ENCODE measurements at regions not wholly inside any gene's neighbourhood (a gene's known extent, or its start where the extent isn't known, plus 50 kb on each side); places are given as distances from the start of the nearest gene placed in this dataset.

GRCh38 chrX:35090801-35091200 is 148.2 kb downstream of the FAM47B start:
- Histone ChIP-seq H3K27ac (replicated peaks in 1 of 4) (no peak overlapping the region), H3K36me3 (no peaks in the 10 kb centered on the region), H3K4me1 (no peaks in the 10 kb centered on the region), H3K4me3 (no peak overlapping the region), H3K9me3 (no peaks in the 10 kb centered on the region), H3K27me3 (no peaks in the 10 kb centered on the region)
- TF ChIP-seq POLR2AphosphoS5 (IDR thresholded peaks at IDR 0.05) (no peak), POLR2A (IDR thresholded peaks at IDR 0.05; ENCODE audit: low read depth) (no peak), EP300 (IDR thresholded peaks at IDR 0.05) (no peak)
- TF ChIP-seq, protein P1, sequence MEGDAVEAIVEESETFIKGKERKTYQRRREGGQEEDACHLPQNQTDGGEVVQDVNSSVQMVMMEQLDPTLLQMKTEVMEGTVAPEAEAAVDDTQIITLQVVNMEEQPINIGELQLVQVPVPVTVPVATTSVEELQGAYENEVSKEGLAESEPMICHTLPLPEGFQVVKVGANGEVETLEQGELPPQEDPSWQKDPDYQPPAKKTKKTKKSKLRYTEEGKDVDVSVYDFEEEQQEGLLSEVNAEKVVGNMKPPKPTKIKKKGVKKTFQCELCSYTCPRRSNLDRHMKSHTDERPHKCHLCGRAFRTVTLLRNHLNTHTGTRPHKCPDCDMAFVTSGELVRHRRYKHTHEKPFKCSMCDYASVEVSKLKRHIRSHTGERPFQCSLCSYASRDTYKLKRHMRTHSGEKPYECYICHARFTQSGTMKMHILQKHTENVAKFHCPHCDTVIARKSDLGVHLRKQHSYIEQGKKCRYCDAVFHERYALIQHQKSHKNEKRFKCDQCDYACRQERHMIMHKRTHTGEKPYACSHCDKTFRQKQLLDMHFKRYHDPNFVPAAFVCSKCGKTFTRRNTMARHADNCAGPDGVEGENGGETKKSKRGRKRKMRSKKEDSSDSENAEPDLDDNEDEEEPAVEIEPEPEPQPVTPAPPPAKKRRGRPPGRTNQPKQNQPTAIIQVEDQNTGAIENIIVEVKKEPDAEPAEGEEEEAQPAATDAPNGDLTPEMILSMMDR (IDR thresholded peaks at IDR 0.05): no peak
- intact Hi-C loops (cut with DNase I): no loop called here
- DNase-seq (ENCODE audit: extremely low spot score): no peak

DNA sequence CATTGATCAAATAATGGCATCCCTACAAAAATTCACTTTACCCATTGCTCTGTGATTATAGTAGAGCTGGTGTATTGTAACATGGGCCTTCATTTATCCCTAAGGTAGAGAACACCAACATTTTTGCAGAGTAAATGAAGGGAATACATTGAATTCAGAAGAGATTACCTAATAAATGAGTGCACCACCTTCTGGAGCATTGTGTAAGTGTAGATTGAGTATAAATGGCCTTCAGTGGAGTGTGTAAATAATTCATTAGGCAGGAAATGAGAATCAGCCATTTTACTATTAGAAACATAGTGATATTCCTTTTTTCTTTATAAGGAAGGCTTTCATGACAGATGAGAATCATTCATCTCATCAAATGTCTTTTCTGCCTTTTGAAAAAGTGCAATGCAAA is 155.8 kb downstream of the FAM47B start:
- Histone ChIP-seq H3K9me3 (no peaks in the 10 kb centered on the region), H3K4me1 (no peaks in the 10 kb centered on the region), H3K4me3 (no peak overlapping the region), H3K27ac (replicated peaks in 1 of 4) (no peak overlapping the region), H3K27me3 (no peaks in the 10 kb centered on the region), H3K36me3 (no peaks in the 10 kb centered on the region)
- intact Hi-C loops (cut with DNase I): no loop called here
- DNase-seq (ENCODE audit: extremely low spot score): no peak
- TF ChIP-seq, protein P1 (IDR thresholded peaks at IDR 0.05): no peak
- TF ChIP-seq POLR2A (IDR thresholded peaks at IDR 0.05; ENCODE audit: low read depth) (no peak), EP300 (IDR thresholded peaks at IDR 0.05) (no peak), POLR2AphosphoS5 (IDR thresholded peaks at IDR 0.05) (no peak)

DNA sequence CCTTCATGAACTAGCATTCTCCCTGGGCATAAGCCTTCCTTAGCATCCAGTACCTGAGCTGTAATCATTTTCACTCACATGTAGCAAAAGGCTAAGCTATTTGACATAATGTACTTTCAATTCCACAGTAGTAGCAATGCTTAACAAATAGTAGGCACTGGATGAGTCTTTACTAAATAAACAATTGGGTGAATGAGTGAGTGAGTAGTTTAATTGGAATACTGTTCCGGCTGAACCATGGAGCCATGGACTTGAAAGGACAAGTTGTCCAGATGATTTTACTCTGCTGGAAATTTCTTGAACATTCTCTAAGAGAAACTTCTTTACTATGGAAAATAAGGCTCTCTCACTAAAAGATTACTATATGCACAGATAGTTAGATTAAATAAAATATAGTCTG is 159.3 kb downstream of the FAM47B start:
- no peaks in the 10 kb centered on the region for H3K36me3 ChIP-seq
- DNase-seq (ENCODE audit: extremely low spot score): no peak
- no peak overlapping the region for H3K27ac ChIP-seq (replicated peaks in 1 of 4)
- H3K4me3 ChIP-seq: no peak overlapping the region
- H3K27me3 ChIP-seq: no peaks in the 10 kb centered on the region
- H3K9me3 ChIP-seq: no peaks in the 10 kb centered on the region
- WGBS: 82% methylated on average over 1 of the region's 1 CpG
- TF ChIP-seq POLR2A (IDR thresholded peaks at IDR 0.05; ENCODE audit: low read depth): no peak
- no peak for TF ChIP-seq POLR2AphosphoS5 (IDR thresholded peaks at IDR 0.05)
- TF ChIP-seq EP300 (IDR thresholded peaks at IDR 0.05): no peak
- TF ChIP-seq, protein P1 (IDR thresholded peaks at IDR 0.05): no peak
- no peaks in the 10 kb centered on the region for H3K4me1 ChIP-seq
- intact Hi-C loops (cut with DNase I): no loop called here

- Histone ChIP-seq H3K9me3 (no peaks in the 10 kb centered on the region), H3K4me1 (no peaks in the 10 kb centered on the region), H3K27ac (replicated peaks in 1 of 4) (no peak overlapping the region), H3K27me3 (no peaks in the 10 kb centered on the region), H3K36me3 (no peaks in the 10 kb centered on the region), H3K4me3 (no peak overlapping the region)
- intact Hi-C loops (cut with DNase I): no loop called here
- 79% methylated on average over 3 of the region's 3 CpGs for WGBS
- TF ChIP-seq EP300 (IDR thresholded peaks at IDR 0.05) (no peak), POLR2A (IDR thresholded peaks at IDR 0.05; ENCODE audit: low read depth) (no peak), POLR2AphosphoS5 (IDR thresholded peaks at IDR 0.05) (no peak)
- TF ChIP-seq, protein P1 (IDR thresholded peaks at IDR 0.05): no peak
- DNase-seq (ENCODE audit: extremely low spot score): no peak
These were observed 162.0 kb downstream of the FAM47B start for GRCh38 chrX:35104626-35105025.

GRCh38 chrX:35115205-35115604 is 172.6 kb downstream of the FAM47B start:
- H3K27ac ChIP-seq (replicated peaks in 1 of 4): no peak overlapping the region
- no peaks in the 10 kb centered on the region for H3K36me3 ChIP-seq
- no peak for TF ChIP-seq POLR2AphosphoS5 (IDR thresholded peaks at IDR 0.05)
- TF ChIP-seq POLR2A (IDR thresholded peaks at IDR 0.05; ENCODE audit: low read depth): no peak
- TF ChIP-seq EP300 (IDR thresholded peaks at IDR 0.05): no peak
- TF ChIP-seq, protein P1 (IDR thresholded peaks at IDR 0.05): no peak
- H3K27me3 ChIP-seq: no peaks in the 10 kb centered on the region
- DNase-seq (ENCODE audit: extremely low spot score): no peak
- peaks cover 0 to 13% (median 0%) of the 10 kb centered on the region in 4 donors for H3K9me3 ChIP-seq
- H3K4me3 ChIP-seq: no peak overlapping the region
- 72% methylated on average over 1 of the region's 1 CpG for WGBS
- intact Hi-C loops (cut with DNase I): no loop called here
- H3K4me1 ChIP-seq: no peaks in the 10 kb centered on the region
